ENCODE measurements at regions not wholly inside any gene's neighbourhood (a gene's known extent, or its start where the extent isn't known, plus 50 kb on each side); places are given as distances from the start of the nearest gene placed in this dataset.
"Not testable (repeated sequence)": the region's sequence is repeated elsewhere in the genome, so short reads cannot be mapped to it uniquely, and the experiment has no call there.

DNA sequence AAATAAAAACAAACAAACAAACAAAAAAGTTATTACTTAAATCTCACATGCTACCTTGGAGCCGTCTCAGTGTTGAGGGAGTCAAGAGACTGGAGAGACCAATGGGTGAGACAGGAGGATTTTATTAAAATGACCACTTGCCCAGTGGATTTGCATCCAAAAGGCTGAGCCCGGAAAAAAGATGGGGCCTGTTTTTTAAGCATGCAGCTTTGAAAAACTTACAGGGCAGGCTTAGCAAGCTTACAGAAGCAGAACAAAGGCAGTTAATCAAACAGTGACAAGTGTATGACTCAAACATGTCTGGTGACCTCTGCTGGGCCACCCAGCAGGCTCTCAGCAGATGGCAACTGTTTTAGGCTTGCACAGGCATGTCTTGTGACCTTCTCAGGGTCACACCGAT, 82.5 kb downstream of the POTEH start:
- DNase-seq: not testable (repeated sequence)

DNA sequence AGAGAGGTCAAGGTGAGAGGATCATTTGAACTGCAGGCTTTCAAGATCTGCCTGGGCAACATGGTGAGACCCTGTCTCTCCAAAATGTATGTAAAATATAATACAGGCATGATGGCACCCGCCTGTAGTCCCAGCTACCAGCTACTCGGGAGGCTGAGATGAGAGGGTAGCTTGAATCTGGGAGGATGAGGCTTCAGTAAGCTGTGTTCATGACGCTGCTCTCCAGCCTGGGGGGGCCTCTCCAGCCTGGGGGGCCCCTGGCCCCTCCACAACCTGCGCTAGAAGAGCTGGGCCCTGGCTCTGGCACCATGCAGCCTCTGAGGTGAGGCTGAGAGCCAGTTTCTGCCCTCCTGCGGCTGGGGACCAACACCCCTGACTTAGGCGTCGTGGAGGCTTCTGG, 85.3 kb downstream of the POTEH start:
- not testable (repeated sequence) for DNase-seq

GRCh38 chr22:15775670-15776669, 86.1 kb downstream of the POTEH start:
- not testable (repeated sequence) for DNase-seq

DNA sequence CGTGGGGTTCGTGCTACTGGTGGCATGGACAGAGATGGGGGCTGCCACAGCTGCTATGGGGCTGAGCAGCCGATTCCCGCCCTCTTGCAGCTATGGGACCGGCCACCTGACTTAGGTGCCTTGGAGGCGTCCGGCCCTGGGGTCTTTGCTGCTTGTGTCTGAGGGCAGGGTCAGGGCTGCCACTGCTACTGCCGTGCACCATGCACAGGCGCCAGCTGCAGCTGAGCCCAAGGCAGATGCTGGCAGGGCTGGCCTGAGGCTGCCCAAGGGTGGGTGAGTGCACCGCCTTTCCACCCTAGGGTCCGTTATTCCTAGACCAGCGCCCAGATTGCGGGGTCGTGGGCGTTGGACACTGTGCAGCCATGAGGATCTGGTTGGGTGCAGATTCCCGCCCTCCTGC, 86.9 kb downstream of the POTEH start:
- DNase-seq: not testable (repeated sequence)

DNA sequence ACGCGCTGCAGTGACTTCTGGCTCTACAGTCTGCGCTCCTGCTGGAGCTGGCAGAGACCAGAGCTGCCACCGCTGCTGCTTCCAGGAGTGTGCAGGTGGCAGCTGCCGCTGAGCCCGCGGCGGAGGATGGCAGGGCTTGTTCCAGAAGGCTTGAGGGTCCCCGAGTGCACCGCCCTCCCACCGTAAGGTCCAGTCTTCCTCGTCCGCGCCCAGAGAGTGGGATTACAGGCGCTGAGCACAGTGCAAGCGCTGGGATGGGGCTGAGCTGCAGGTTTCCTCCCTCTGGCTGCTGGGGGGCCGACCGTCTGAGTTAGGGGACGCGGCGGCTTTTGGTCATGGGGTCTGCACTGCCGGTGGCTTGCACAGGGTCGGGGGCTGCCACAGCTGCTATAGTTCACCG, 87.3 kb downstream of the POTEH start:
- DNase-seq: not testable (repeated sequence)

GRCh38 chr22:15777557-15777956, 87.7 kb downstream of the POTEH start:
- DNase-seq: not testable (repeated sequence)

DNA sequence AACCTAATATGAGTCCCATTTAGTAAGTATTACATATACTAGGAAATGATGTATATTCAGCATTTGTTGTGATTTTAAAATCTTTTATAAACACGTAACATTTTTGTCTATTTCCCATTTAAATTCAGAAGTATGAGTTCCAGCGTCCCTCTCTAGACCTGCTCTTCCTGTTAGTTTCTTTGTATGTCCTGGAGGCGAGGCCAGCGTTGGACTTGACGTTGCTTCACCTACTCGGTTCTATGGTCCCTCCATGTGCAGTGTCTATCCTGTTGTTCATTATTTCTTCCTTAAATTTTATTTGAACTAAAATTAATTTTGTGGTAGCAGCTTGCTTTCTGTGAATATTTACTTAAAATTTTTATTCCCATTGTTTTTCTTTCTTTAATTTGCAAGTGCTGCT, 88.5 kb downstream of the POTEH start:
- DNase-seq: not testable (repeated sequence)

GRCh38 chr22:15781652-15782051, 91.8 kb downstream of the POTEH start:
- DNase-seq: not testable (repeated sequence)

DNA sequence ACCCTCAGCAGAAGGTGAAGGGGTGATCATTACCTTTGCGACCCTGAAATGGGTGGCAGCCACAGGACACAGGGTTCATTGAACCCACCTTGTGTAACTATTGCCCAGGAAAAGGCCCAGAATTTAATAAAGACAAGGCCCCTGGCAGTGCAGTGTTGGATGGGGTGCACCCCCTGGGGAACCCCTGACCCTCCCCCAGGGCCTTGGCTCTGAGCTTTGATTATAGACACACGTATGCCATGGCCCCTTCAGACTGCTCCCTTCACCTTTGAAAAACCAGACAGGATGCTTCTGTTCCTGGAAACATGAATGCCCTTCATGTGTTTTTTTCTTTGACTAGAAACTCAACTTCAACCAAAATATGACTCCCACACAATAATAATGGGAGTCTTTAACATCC, 93.1 kb downstream of the POTEH start:
- DNase-seq: not testable (repeated sequence)

DNA sequence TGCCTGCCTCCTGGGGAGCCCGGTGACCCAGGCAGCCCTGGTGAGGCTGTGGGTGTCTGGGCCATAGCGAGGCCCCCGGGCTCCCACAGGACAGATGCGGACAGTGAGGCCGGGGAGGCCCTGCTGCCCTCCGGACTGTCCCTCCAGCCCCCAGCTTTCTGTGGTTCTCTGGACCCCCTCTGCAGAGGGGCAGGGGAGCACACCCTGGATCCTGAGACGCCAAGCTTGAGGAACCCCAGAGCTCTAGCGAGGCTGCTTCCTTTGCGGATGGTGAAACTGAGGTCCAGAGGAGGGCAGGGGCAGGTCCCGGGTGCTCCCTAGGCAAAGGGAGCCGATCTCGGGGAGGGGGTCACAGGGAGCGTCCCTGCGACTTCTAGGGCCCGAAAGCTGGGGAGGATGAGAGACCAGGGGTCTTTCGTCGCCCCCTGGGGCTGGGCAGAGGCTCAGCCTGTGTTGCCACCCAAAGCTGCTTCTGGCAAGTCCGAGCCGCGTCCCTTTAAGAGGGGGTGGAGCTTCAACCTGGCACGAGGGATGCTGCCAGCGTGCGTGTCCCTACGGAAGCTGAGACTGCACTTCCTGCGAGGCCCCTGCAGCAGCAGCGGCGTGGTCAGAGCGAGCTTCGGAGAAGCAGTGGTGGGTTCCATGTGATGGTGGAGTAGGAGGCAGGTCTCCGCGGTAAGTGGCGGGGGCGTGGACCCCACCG, 94.7 kb downstream of the POTEH start:
- DNase-seq: not testable (repeated sequence)

- not testable (repeated sequence) for DNase-seq
Observed at GRCh38 chr22:15786942-15787733, 97.3 kb downstream of the POTEH start.

DNA sequence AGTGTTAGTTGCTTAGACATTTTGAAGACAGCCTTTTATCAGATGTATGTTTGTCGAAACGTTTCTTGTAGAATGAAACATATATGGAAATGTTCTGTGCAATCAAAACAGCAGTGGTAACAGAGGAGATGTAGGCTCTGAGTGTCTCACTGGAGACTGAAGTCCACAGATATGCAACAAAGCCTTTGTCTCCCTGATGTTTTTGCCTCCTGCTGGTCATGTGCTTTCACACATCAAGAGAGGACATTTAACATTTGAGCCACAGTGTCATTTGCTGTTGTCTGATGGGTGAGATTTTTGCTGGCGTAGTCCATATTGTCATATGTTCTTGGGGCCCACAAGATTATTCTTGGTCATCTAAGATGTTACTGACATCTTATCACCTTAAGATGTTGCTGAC, 101.7 kb downstream of the POTEH start:
- not testable (repeated sequence) for DNase-seq

GRCh38 chr22:15799935-15800334, 110.1 kb downstream of the POTEH start:
- DNase-seq: not testable (repeated sequence)

GRCh38 chr22:15811141-15811540, 121.3 kb downstream of the POTEH start:
- DNase-seq: not testable (repeated sequence)

DNA sequence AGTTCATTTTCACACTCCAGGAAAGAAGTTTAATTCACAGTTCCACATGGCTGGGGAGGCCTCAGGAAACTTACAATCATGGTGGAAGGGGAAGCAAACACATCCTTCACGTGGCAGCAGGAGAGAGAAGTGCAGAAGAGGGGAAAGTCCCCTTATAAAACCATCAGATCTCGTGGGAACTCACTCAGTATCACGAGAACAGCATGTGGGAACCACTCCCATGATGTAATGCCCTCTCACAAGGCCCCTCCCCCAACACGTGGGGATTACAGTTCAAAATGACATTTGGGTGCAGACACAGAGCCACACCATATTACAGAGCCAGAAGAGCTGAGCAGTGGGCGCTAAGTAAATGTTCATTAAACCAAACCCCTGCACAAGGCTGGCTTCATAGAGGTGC, 126.0 kb downstream of the POTEH start:
- DNase-seq: not testable (repeated sequence)

DNA sequence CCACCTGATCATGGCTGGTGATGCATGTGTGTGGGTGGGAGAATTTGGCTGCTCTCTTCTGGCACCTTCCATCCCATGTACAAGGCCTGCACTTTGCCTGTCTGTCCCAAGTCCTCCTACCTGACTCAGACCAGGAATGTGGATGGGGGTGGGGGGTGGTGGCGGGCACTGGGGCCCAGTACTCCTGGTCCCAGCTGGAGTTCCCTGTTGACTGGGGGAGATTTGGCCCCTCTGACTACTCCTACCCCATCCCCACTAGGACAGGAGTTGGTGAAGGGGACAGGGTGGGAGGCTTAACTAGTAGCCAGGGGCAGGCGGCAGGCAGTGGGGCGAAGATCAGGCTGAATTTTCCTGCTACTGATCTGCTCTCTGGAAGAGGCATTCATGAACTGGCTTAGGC, 126.6 kb downstream of the POTEH start:
- not testable (repeated sequence) for DNase-seq

DNA sequence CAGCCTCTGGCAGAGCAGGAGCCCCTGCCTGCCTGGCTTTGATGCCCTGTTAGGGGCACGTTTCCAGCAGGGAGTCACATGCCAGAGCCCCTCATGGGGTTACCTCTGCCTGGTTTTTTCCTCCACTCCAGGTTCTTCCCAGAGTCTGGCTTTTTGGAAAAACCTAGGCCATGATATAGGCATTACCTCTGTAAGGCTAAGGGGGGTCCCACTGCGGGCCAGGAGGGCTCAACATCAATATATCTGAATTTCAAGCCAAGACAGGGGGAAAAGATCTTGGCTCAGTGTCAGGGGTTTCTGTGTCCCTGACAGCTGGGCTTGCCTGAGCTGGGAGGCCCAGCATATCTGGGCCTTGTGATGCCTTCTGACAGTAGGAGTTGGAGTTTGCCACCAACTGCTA, 127.4 kb downstream of the POTEH start:
- DNase-seq: not testable (repeated sequence)

GRCh38 chr22:15819886-15820285, 130.1 kb downstream of the POTEH start:
- not testable (repeated sequence) for DNase-seq

GRCh38 chr22:15821088-15821487, 131.3 kb downstream of the POTEH start:
- DNase-seq: not testable (repeated sequence)

- DNase-seq: not testable (repeated sequence)
Observed at GRCh38 chr22:15822001-15822400, 132.2 kb downstream of the POTEH start.

- DNase-seq: not testable (repeated sequence)
Observed at GRCh38 chr22:15823178-15823577, 133.4 kb downstream of the POTEH start.

- DNase-seq: not testable (repeated sequence)
Observed at GRCh38 chr22:15832235-15832634, 142.4 kb downstream of the POTEH start.

DNA sequence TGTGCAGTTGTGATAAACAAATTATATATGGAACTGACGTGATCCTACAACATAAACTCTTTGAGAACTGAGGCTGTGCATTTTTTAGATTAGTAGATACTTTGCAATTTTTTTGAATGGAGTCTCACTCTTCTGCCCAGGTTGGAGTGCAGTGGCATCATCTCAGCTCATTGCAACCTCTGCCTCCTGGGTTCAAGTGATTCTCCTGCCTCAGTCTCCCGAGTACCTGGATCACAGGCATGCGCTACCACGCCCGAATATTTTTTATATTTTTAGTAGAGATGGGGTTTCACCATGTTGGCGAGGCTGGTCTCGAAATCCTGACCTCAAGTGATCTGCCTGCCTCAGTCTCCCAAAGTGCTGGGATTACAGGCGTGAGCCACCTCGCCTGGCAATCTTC, 145.9 kb downstream of the POTEH start:
- DNase-seq: not testable (repeated sequence)
